ENCODE measurements at regions not wholly inside any gene's neighbourhood (a gene's known extent, or its start where the extent isn't known, plus 50 kb on each side); places are given as distances from the start of the nearest gene placed in this dataset.

DNA sequence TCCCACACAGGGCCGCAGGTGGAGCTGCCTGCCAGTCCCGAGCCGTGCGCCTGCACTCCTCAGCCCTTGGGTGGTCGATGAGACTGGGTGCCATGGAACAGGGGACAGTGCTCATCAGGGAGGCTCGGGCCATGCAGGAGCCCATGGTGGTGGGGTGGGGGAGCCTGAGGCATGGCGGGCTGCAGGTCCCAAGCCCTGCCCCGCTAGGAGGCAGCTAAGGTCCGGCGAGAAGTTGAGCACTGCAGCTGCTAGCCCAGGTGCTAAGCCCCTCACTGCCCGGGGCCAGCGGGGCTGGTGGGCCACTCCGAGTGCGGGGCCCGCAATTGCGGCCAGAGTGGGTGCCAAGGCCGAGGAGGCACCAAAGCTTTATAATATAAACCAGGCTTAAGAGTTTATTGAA, 479.7 kb downstream of the MMUT start:
- TF ChIP-seq, protein P1, sequence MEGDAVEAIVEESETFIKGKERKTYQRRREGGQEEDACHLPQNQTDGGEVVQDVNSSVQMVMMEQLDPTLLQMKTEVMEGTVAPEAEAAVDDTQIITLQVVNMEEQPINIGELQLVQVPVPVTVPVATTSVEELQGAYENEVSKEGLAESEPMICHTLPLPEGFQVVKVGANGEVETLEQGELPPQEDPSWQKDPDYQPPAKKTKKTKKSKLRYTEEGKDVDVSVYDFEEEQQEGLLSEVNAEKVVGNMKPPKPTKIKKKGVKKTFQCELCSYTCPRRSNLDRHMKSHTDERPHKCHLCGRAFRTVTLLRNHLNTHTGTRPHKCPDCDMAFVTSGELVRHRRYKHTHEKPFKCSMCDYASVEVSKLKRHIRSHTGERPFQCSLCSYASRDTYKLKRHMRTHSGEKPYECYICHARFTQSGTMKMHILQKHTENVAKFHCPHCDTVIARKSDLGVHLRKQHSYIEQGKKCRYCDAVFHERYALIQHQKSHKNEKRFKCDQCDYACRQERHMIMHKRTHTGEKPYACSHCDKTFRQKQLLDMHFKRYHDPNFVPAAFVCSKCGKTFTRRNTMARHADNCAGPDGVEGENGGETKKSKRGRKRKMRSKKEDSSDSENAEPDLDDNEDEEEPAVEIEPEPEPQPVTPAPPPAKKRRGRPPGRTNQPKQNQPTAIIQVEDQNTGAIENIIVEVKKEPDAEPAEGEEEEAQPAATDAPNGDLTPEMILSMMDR (IDR thresholded peaks at IDR 0.05) = no peak
- no peak for TF ChIP-seq ZFX (IDR thresholded peaks at IDR 0.05; ENCODE audit: borderline replicate concordance)
